K562 (cell line): ENCODE measurements at regions not wholly inside any gene's neighbourhood (a gene's known extent, or its start where the extent isn't known, plus 50 kb on each side); places are given as distances from the start of the nearest gene placed in this dataset.

Experiments used
- ATAC-seq: fragments of 200-7000 bp; cut with Tn5 transposase; 3 replicates; pipeline ENCODE4 v1.9.1; 2020; ENCODE audit warnings: moderate library complexity
- BruUV-seq: library from RNA; stranded (reverse); fragments of 400-500 nt; replicated peaks from 2 replicates; lab custom pipeline; 2021; lab: Mats Ljungman, UMichigan
- CTCF ChIA-PET: fragments of 300-600 bp; formaldehyde crosslinking; extraction: SDS; loops from one replicate; lab custom pipeline; 2021; ENCODE audit warnings: low intra/inter-chr PET ratio; lab: Yijun Ruan, JAX
- POLR2A ChIA-PET: fragments of 300-600, 350-650 bp; sonication (Branson Sonifier 250); formaldehyde crosslinking; extraction: SDS; loops from one replicate; lab custom pipeline; 2021; ENCODE audit warnings: antibody characterized with exemption, inconsistent platforms; lab: Yijun Ruan, JAX
- DNase-seq, 4 experiments: peaks; one replicate each; pipeline versions ENCODE4 v3.0.0 to v3.0.0-alpha.2; 2011 to 2018; ENCODE audit warnings: low spot score in 3 of 4, mixed read lengths in 3 of 4; ENCODE audit errors: extremely low read depth in 1 of 4
- FAIRE-seq: peaks from 2 replicates; lab custom pipeline; 2011; peaks lifted over from hg19 to GRCh38; lab: Jason Lieb, UNC
- H2AFZ ChIP-seq: 2 replicates; pipeline ENCODE4 v1.6.0; 2011; ENCODE audit warnings: low read depth, low read length, control low read depth, inconsistent platforms
- H3K27ac ChIP-seq: fragments of 200-600 bp; 3 replicates; pipeline ENCODE4 v1.8.0; 2011; ENCODE audit warnings: low read depth, mild to moderate bottlenecking, control low read depth, inconsistent platforms, low read length, moderate library complexity, mixed read lengths; ENCODE audit errors: extremely low read depth
- H3K27me3 ChIP-seq, 2 experiments: fragments of 300-600 bp in 1 of 2; 2 replicates in 1 of 2; 3 replicates in 1 of 2; pipeline versions ENCODE4 v1.6.0 to v1.8.0; 2011; ENCODE audit warnings: inconsistent platforms in 2 of 2, low read length in 2 of 2, mild to moderate bottlenecking in 1 of 2, mixed read lengths in 1 of 2, moderate library complexity in 1 of 2; ENCODE audit not compliant: control insufficient read depth in 2 of 2, insufficient read depth in 2 of 2
- H3K36me3 ChIP-seq: fragments of 300-600 bp; 3 replicates; pipeline ENCODE4 v1.8.0; 2011; ENCODE audit warnings: mild to moderate bottlenecking, low read length, inconsistent platforms; ENCODE audit not compliant: control insufficient read depth, insufficient read depth
- H3K4me1 ChIP-seq, 2 experiments: fragments of 200-600 bp in 1 of 2; replicated peaks in 1 of 2; 2 replicates in 1 of 2; 3 replicates in 1 of 2; pipeline versions ENCODE4 v1.5.1 to v1.8.0; 2011; ENCODE audit warnings: inconsistent platforms in 2 of 2, low read length in 2 of 2, mild to moderate bottlenecking in 1 of 2, mixed read lengths in 1 of 2, moderate library complexity in 1 of 2; ENCODE audit not compliant: control insufficient read depth in 2 of 2, insufficient read depth in 2 of 2
- H3K4me2 ChIP-seq: 2 replicates; pipeline ENCODE4 v1.6.1; 2011; ENCODE audit warnings: low read length, control low read depth, inconsistent platforms, mixed read lengths; ENCODE audit not compliant: insufficient read depth
- H3K4me3 ChIP-seq: fragments of 200-600 bp; sonication (generic), shearing (Covaris generic); 2 replicates; pipeline ENCODE4 v1.5.1; 2016; ENCODE audit warnings: control low read depth, inconsistent platforms
- H3K79me2 ChIP-seq: fragments of 200-600 bp; 3 replicates; pipeline ENCODE4 v1.8.0; 2011; ENCODE audit warnings: low read length, inconsistent platforms; ENCODE audit not compliant: control insufficient read depth, insufficient read depth
- H3K9ac ChIP-seq, 2 experiments: 2 replicates each; pipeline versions ENCODE4 v1.6.0 to v1.6.1; 2011; ENCODE audit warnings: low read depth in 2 of 2, low read length in 2 of 2, control low read depth in 1 of 2, inconsistent platforms in 1 of 2, mild to moderate bottlenecking in 1 of 2, mixed read lengths in 1 of 2; ENCODE audit not compliant: insufficient read depth in 1 of 2
- H3K9me1 ChIP-seq: one replicate; pipeline ENCODE4 v1.6.0; 2011; ENCODE audit warnings: inconsistent platforms, mild to moderate bottlenecking, low read length, moderate library complexity; ENCODE audit not compliant: control insufficient read depth, insufficient read depth
- H3K9me3 ChIP-seq: replicated peaks from 2 replicates; pipeline ENCODE4 v1.5.1; 2011; ENCODE audit warnings: low read depth, low read length, inconsistent platforms; ENCODE audit not compliant: control insufficient read depth, insufficient read depth
- H4K20me1 ChIP-seq: replicated peaks from 2 replicates; pipeline ENCODE4 v1.6.1; 2011; ENCODE audit warnings: low read length, inconsistent platforms, mixed read lengths; ENCODE audit not compliant: control insufficient read depth, insufficient read depth
- ARNT ChIP-seq, 2 experiments: fragments of 450-650 bp; IDR thresholded peaks; 2 replicates each; pipeline ENCODE4 v1.6.1; 2016; ENCODE audit warnings: mild to moderate bottlenecking in 1 of 2
- C11orf30 ChIP-seq: fragments of 450-650 bp; IDR thresholded peaks from 2 replicates; pipeline ENCODE4 v1.6.1; 2016; ENCODE audit warnings: low read depth, mild to moderate bottlenecking
- HMG20A ChIP-seq: fragments of 450-650 bp; formaldehyde crosslinking; conservative IDR thresholded peaks from 2 replicates; pipeline ENCODE4 v1.4.0; 2020; ENCODE audit warnings: mild to moderate bottlenecking, mixed read lengths
- RBBP5 ChIP-seq: fragments of 200-600 bp; sonication (generic); IDR thresholded peaks from 2 replicates; pipeline ENCODE4 v1.6.1; 2012; ENCODE audit warnings: borderline replicate concordance, mild to moderate bottlenecking, low read length, control low read depth, inconsistent platforms; ENCODE audit not compliant: insufficient read depth, poor library complexity, severe bottlenecking
- RBM14 ChIP-seq: fragments of 200-400 bp; formaldehyde crosslinking; IDR thresholded peaks from 2 replicates; pipeline ENCODE4 v1.6.1; 2018; ENCODE audit warnings: low read depth, mild to moderate bottlenecking, low read length, moderate library complexity, borderline replicate concordance; ENCODE audit not compliant: insufficient read depth
- RBM39 ChIP-seq: fragments of 200-400 bp; formaldehyde crosslinking; optimal IDR thresholded peaks from 2 replicates; pipeline ENCODE3; 2018; ENCODE audit warnings: low read depth, low read length
- RFX1 ChIP-seq: fragments of 450-650 bp; IDR thresholded peaks from 2 replicates; pipeline ENCODE4 v1.6.1; 2016; ENCODE audit warnings: mild to moderate bottlenecking, moderate library complexity
- TCFL5 ChIP-seq: fragments of 250-450 bp; sonication (Bioruptor Pico); conservative IDR thresholded peaks from 2 replicates; pipeline ENCODE4 v1.6.1; 2021; ENCODE audit warnings: mild to moderate bottlenecking, moderate library complexity, matching md5 sums
- ZNF121 ChIP-seq: sonication (generic); formaldehyde crosslinking; conservative IDR thresholded peaks from 2 replicates; pipeline ENCODE4 v1.8.0; 2022; ENCODE audit warnings: missing genetic modification reagents
- ZNF239 ChIP-seq: fragments of 250-450 bp; sonication (Bioruptor Pico); IDR thresholded peaks from 2 replicates; pipeline ENCODE4 v1.4.0; 2020; ENCODE audit warnings: mild to moderate bottlenecking
- ZNF41 ChIP-seq: fragments of 250-450 bp; sonication (Bioruptor Pico); conservative IDR thresholded peaks from 2 replicates; pipeline ENCODE4 v1.4.0; 2020; ENCODE audit warnings: mild to moderate bottlenecking
- ZNF668 ChIP-seq: fragments of 250-450 bp; sonication (Bioruptor Pico); IDR thresholded peaks from 2 replicates; pipeline ENCODE4 v1.8.0; 2022; ENCODE audit warnings: mild to moderate bottlenecking, inconsistent platforms
- WGBS: fragments of 100-300 bp; shearing (Covaris generic); methylation state at CpG from one replicate; pipeline ENCODE4 v1.1.6; 2016; ENCODE audit warnings: low coverage, mixed read lengths; ENCODE audit not compliant: insufficient coverage; ENCODE audit errors: missing lambda C conversion rate; 5-methylcytosine and 5-hydroxymethylcytosine counted together
- in situ Hi-C: fragments of 300-500 bp; cut with MboI; formaldehyde crosslinking; loops from 4 replicates; pipeline ENCODE4 v1.15.0; 2018; ENCODE audit warnings: inconsistent platforms, mixed read lengths
- intact Hi-C: fragments of 100-400 bp; cut with micrococcal nuclease; formaldehyde crosslinking; loops from 2 replicates; pipeline ENCODE4 v1.14.2; 2022
- TF ChIP-seq, protein P1 (sequence below): IDR thresholded peaks from 2 replicates; pipeline ENCODE4 v1.6.1; 2011; ENCODE audit warnings: borderline replicate concordance, low read depth, mild to moderate bottlenecking, moderate library complexity, low read length; ENCODE audit not compliant: insufficient read depth, poor library complexity, severe bottlenecking
- TF ChIP-seq, protein P2 (sequence below): fragments of 450-650 bp; IDR thresholded peaks from 2 replicates; pipeline ENCODE4 v1.7.0; 2016; ENCODE audit warnings: borderline replicate concordance
- TF ChIP-seq, protein P3 (sequence below): fragments of 450-650 bp; IDR thresholded peaks from 2 replicates; pipeline ENCODE4 v1.6.1; 2016

- TF ChIP-seq, protein P1, sequence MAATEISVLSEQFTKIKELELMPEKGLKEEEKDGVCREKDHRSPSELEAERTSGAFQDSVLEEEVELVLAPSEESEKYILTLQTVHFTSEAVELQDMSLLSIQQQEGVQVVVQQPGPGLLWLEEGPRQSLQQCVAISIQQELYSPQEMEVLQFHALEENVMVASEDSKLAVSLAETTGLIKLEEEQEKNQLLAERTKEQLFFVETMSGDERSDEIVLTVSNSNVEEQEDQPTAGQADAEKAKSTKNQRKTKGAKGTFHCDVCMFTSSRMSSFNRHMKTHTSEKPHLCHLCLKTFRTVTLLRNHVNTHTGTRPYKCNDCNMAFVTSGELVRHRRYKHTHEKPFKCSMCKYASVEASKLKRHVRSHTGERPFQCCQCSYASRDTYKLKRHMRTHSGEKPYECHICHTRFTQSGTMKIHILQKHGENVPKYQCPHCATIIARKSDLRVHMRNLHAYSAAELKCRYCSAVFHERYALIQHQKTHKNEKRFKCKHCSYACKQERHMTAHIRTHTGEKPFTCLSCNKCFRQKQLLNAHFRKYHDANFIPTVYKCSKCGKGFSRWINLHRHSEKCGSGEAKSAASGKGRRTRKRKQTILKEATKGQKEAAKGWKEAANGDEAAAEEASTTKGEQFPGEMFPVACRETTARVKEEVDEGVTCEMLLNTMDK: no peak
- TF ChIP-seq RBBP5 (no peak), HMG20A (CRISPR knock-in tag) (no peak), TCFL5 (CRISPR knock-in tag) (no peak), RFX1 (no peak), ZNF239 (CRISPR knock-in tag) (no peak), ZNF41 (CRISPR knock-in tag) (no peak)
Measured at GRCh38 chr4:152095701-152096070, 334.9 kb upstream of the GATB start (continued).

DNA sequence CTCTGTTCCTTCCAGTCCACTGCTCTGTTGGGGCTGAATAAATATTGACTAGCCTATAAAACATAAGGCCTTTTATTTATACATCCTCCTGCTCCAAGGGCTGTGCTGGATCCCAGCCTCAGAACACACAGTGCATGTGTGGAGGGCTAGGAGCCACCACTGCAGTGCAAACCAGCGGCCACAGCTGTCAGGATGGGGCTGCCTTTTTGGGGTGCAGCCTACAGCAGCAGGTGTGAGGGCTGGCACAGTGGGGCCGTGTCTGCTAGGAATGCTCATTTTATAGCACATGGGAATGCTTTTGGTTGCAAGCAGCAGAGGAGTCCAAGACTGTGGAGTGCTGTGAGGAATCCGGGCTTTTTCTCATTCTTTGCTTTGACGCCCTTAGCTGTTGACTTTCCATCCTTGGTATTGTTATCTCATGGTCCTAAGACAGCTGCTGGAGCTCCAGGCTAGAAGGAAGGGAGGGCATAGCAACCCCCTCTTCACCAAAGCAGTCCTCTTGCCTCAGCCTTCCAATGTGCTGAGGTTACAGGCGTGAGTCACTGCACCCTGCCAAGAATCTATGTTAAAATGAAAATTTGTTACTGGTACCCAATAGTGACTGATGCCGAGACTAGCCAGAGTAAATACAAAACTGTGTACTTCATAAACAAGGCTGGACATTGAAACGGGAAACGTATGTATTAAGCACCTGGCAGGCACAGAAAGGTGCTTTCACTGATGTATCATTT lies 334.3 kb upstream of the GATB start:
- CTCF ChIA-PET: no interaction called here
- Histone ChIP-seq H2AFZ (no peak overlapping the region), H3K36me3 (no peaks in the 10 kb centered on the region), H3K27ac (no peak overlapping the region), H3K9me3 (no peaks in the 10 kb centered on the region), H3K27me3 (peaks cover 2 to 47% of the 10 kb centered on the region in 2 experiments; a peak in 3 of 5 replicates), H3K4me1 (no peaks in the 10 kb centered on the region), H3K4me3 (no peak overlapping the region), H3K9ac (no peak overlapping the region), H3K9me1 (no peaks in the 10 kb centered on the region), H3K79me2 (no peaks in the 10 kb centered on the region), H3K4me2 (no peak overlapping the region), H4K20me1 (no peaks in the 10 kb centered on the region; the same call in 1 of the 2 replicates)
- no peak for ATAC-seq
- DNase-seq: no peak
- in situ Hi-C loops: no loop called here
- under 1% methylated on average over 8 of the region's 8 CpGs for WGBS
- FAIRE-seq: no peak
- intact Hi-C loops: no loop called here
- POLR2A ChIA-PET: interaction anchor here (0.6 kb wide), 1 partner anchor 93 kb away, joined by 3 read pairs; no protein-coding TSS in a partner anchor
- no TSS peak for BruUV-seq
- TF ChIP-seq, protein P2, sequence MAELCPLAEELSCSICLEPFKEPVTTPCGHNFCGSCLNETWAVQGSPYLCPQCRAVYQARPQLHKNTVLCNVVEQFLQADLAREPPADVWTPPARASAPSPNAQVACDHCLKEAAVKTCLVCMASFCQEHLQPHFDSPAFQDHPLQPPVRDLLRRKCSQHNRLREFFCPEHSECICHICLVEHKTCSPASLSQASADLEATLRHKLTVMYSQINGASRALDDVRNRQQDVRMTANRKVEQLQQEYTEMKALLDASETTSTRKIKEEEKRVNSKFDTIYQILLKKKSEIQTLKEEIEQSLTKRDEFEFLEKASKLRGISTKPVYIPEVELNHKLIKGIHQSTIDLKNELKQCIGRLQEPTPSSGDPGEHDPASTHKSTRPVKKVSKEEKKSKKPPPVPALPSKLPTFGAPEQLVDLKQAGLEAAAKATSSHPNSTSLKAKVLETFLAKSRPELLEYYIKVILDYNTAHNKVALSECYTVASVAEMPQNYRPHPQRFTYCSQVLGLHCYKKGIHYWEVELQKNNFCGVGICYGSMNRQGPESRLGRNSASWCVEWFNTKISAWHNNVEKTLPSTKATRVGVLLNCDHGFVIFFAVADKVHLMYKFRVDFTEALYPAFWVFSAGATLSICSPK: no peak
- TF ChIP-seq ZNF121 (CRISPR knock-in tag) (no peak), RBM14 (no peak), RBM39 (no peak), C11orf30 (no peak), ZNF668 (no peak), ARNT (IDR thresholded peaks at IDR 0.05) (no peak)
- TF ChIP-seq, protein P3, sequence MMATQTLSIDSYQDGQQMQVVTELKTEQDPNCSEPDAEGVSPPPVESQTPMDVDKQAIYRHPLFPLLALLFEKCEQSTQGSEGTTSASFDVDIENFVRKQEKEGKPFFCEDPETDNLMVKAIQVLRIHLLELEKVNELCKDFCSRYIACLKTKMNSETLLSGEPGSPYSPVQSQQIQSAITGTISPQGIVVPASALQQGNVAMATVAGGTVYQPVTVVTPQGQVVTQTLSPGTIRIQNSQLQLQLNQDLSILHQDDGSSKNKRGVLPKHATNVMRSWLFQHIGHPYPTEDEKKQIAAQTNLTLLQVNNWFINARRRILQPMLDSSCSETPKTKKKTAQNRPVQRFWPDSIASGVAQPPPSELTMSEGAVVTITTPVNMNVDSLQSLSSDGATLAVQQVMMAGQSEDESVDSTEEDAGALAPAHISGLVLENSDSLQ: no peak
